ENCODE measurements at regions not wholly inside any gene's neighbourhood (a gene's known extent, or its start where the extent isn't known, plus 50 kb on each side); places are given as distances from the start of the nearest gene placed in this dataset.

- TF ChIP-seq, protein P1, sequence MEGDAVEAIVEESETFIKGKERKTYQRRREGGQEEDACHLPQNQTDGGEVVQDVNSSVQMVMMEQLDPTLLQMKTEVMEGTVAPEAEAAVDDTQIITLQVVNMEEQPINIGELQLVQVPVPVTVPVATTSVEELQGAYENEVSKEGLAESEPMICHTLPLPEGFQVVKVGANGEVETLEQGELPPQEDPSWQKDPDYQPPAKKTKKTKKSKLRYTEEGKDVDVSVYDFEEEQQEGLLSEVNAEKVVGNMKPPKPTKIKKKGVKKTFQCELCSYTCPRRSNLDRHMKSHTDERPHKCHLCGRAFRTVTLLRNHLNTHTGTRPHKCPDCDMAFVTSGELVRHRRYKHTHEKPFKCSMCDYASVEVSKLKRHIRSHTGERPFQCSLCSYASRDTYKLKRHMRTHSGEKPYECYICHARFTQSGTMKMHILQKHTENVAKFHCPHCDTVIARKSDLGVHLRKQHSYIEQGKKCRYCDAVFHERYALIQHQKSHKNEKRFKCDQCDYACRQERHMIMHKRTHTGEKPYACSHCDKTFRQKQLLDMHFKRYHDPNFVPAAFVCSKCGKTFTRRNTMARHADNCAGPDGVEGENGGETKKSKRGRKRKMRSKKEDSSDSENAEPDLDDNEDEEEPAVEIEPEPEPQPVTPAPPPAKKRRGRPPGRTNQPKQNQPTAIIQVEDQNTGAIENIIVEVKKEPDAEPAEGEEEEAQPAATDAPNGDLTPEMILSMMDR (IDR thresholded peaks at IDR 0.05) = no peak
- no peak for TF ChIP-seq POLR2A (IDR thresholded peaks at IDR 0.05)
These were observed 307.5 kb upstream of the DACH1 start for GRCh38 chr13:72174549-72174948.

Data from esophagus squamous epithelium (tissue), 4 donors.